Prostate gland (tissue), 2 donors: ENCODE measurements at regions not wholly inside any gene's neighbourhood (a gene's known extent, or its start where the extent isn't known, plus 50 kb on each side); places are given as distances from the start of the nearest gene placed in this dataset.

Experiments used
- DNase-seq: peaks from one replicate; pipeline ENCODE4 v3.0.0-alpha.2; 2019; ENCODE audit warnings: low spot score
- H3K27ac ChIP-seq, 2 donors: fragments of 200-600 bp; sonication (generic); 2 replicates each; pipeline ENCODE4 v1.5.1; 2017 to 2019
- H3K27me3 ChIP-seq: fragments of 200-600 bp; sonication (generic); replicated peaks from 2 replicates; pipeline ENCODE4 v1.5.1; 2019; ENCODE audit not compliant: insufficient read depth
- H3K36me3 ChIP-seq, 2 donors: fragments of 200-600 bp; sonication (generic); 1 replicate in 1 of 2; 2 replicates in 1 of 2; pipeline versions ENCODE4 v1.5.1 to v1.8.1; 2017 to 2019
- H3K4me1 ChIP-seq: fragments of 200-600 bp; sonication (generic); replicated peaks from 2 replicates; pipeline ENCODE4 v1.5.1; 2019
- H3K4me3 ChIP-seq, 2 donors: fragments of 200-600 bp; sonication (generic); 2 replicates each; pipeline ENCODE4 v1.5.1; 2017 to 2019
- H3K9me3 ChIP-seq: fragments of 200-600 bp; sonication (generic); 2 replicates; pipeline ENCODE4 v1.5.1; 2017
- CTCF ChIP-seq, 4 experiments: fragments of 200-600 bp in 2 of 4; fragments of 450-650 bp in 2 of 4; sonication (generic) in 2 of 4; IDR thresholded peaks; 1 replicate in 3 of 4; 2 replicates in 1 of 4; pipeline ENCODE4 v1.5.1; 2016 to 2019; ENCODE audit warnings: antibody characterized with exemption in 4 of 4, mild to moderate bottlenecking in 2 of 4, moderate library complexity in 2 of 4
- POLR2A ChIP-seq: fragments of 450-650 bp; IDR thresholded peaks from one replicate; pipeline ENCODE4 v1.6.1; 2016; ENCODE audit warnings: antibody characterized with exemption, mild to moderate bottlenecking
- POLR2AphosphoS5 ChIP-seq: sonication (generic); formaldehyde crosslinking; IDR thresholded peaks from one replicate; pipeline ENCODE4 v1.6.1; 2017; ENCODE audit warnings: antibody characterized with exemption
- WGBS: methylation state at CpG from one replicate; pipeline ENCODE4 v1.1.5; 2018; 5-methylcytosine and 5-hydroxymethylcytosine counted together
- intact Hi-C: fragments of 100-400 bp; cut with DNase I; formaldehyde crosslinking; loops from one replicate; pipeline ENCODE4 v1.14.2; 2022

GRCh38 chr1:232306269-232306961 is 323.5 kb downstream of the SIPA1L2 start:
- Histone ChIP-seq H3K27me3 (no peaks in the 10 kb centered on the region), H3K9me3 (no peaks in the 10 kb centered on the region), H3K4me3 (no peak overlapping the region), H3K36me3 (no peaks in the 10 kb centered on the region), H3K27ac (peak overlapping the region in 1 of 2 donors; percentile 2), H3K4me1 (peaks cover 5% of the 10 kb centered on the region)
- TF ChIP-seq POLR2AphosphoS5 (peak; percentile 47), POLR2A (no peak), CTCF (IDR thresholded peaks at IDR 0.05) (peak in 2 of 4 experiments; percentile 6 to 23)
- intact Hi-C loops = loop anchor here (10.0 kb wide), 1 partner anchor 318 kb away; no protein-coding TSS in a partner anchor
- peak; percentile 60 for DNase-seq
- 32% methylated on average over 8 of the region's 8 CpGs for WGBS

- WGBS = 63% methylated on average over 4 of the region's 4 CpGs
- intact Hi-C loops = loop anchor here (10.0 kb wide), 1 partner anchor 320 kb away; no protein-coding TSS in a partner anchor
- Histone ChIP-seq H3K4me3 (no peak overlapping the region), H3K4me1 (peaks cover 5% of the 10 kb centered on the region), H3K27me3 (no peaks in the 10 kb centered on the region), H3K27ac (no peak overlapping the region), H3K9me3 (no peaks in the 10 kb centered on the region), H3K36me3 (no peaks in the 10 kb centered on the region)
- no peak for TF ChIP-seq POLR2A
- no peak for TF ChIP-seq POLR2AphosphoS5
- TF ChIP-seq CTCF (IDR thresholded peaks at IDR 0.05) = no peak
- no peak for DNase-seq
Measured at GRCh38 chr1:232305050-232305449, 324.9 kb downstream of the SIPA1L2 start.

- Histone ChIP-seq H3K27ac (no peak overlapping the region), H3K4me1 (peaks cover 5% of the 10 kb centered on the region), H3K36me3 (no peaks in the 10 kb centered on the region), H3K27me3 (no peaks in the 10 kb centered on the region), H3K4me3 (no peak overlapping the region), H3K9me3 (no peaks in the 10 kb centered on the region)
- no peak for DNase-seq
- intact Hi-C loops = loop anchor here (10.0 kb wide), 1 partner anchor 322 kb away; no protein-coding TSS in a partner anchor
- no peak for TF ChIP-seq POLR2A
- no peak for TF ChIP-seq POLR2AphosphoS5
- TF ChIP-seq CTCF (IDR thresholded peaks at IDR 0.05) = no peak
- WGBS = 93% methylated on average over 5 of the region's 5 CpGs
Measured at GRCh38 chr1:232303222-232303620, 326.7 kb downstream of the SIPA1L2 start.

- no peaks in the 10 kb centered on the region for H3K27me3 ChIP-seq
- DNase-seq = no peak
- TF ChIP-seq POLR2AphosphoS5 (no peak), POLR2A (no peak), CTCF (IDR thresholded peaks at IDR 0.05) (no peak)
- no peaks in the 10 kb centered on the region for H3K36me3 ChIP-seq
- peaks cover 5% of the 10 kb centered on the region for H3K4me1 ChIP-seq
- whole genome bisulfite sequencing = 74% methylated on average over 4 of the region's 4 CpGs
- no peak overlapping the region for H3K4me3 ChIP-seq
- no peaks in the 10 kb centered on the region for H3K9me3 ChIP-seq
- no peak overlapping the region for H3K27ac ChIP-seq
- intact Hi-C loops = loop anchor here (10.0 kb wide), 1 partner anchor 322 kb away; no protein-coding TSS in a partner anchor
Measured at GRCh38 chr1:232302376-232303221, 327.3 kb downstream of the SIPA1L2 start.
